ENCODE measurements at regions not wholly inside any gene's neighbourhood (a gene's known extent, or its start where the extent isn't known, plus 50 kb on each side); places are given as distances from the start of the nearest gene placed in this dataset.

GRCh38 chr5:97555644-97555981, 372.6 kb upstream of the RIOK2 start:
- no peak overlapping the region for H3K4me3 Mint-ChIP-seq (ENCODE audit: low read depth, unreplicated experiment)
- H3K27me3 Mint-ChIP-seq (ENCODE audit: unreplicated experiment), result no peaks in the 10 kb centered on the region
- CTCF ChIA-PET, result no interaction called here
- H3K27ac Mint-ChIP-seq (ENCODE audit: unreplicated experiment), result no peak overlapping the region
- TF ChIP-seq CTCF (IDR thresholded peaks at IDR 0.05; ENCODE audit: unreplicated experiment), result no peak
- H3K9me3 Mint-ChIP-seq (ENCODE audit: low read depth, unreplicated experiment), result peaks cover 4% of the 10 kb centered on the region
- no peak for DNase-seq
- no TSS peak for BruUV-seq (replicated peaks)
- H3K4me1 Mint-ChIP-seq (ENCODE audit: low read depth, unreplicated experiment), result no peaks in the 10 kb centered on the region
- intact Hi-C loops (cut with micrococcal nuclease; ENCODE audit: unreplicated experiment), result no loop called here
- no peaks in the 10 kb centered on the region for H3K36me3 Mint-ChIP-seq (ENCODE audit: insufficient read depth, unreplicated experiment)

GRCh38 chr5:97559827-97560598, 377.0 kb upstream of the RIOK2 start:
- intact Hi-C loops (cut with micrococcal nuclease; ENCODE audit: unreplicated experiment), result no loop called here
- TF ChIP-seq CTCF (IDR thresholded peaks at IDR 0.05; ENCODE audit: unreplicated experiment), result no peak
- CTCF ChIA-PET, result no interaction called here
- no peak for DNase-seq
- peaks cover 11% of the 10 kb centered on the region for H3K9me3 Mint-ChIP-seq (ENCODE audit: low read depth, unreplicated experiment)
- no peak overlapping the region for H3K4me3 Mint-ChIP-seq (ENCODE audit: low read depth, unreplicated experiment)
- H3K27ac Mint-ChIP-seq (ENCODE audit: unreplicated experiment), result no peak overlapping the region
- no peaks in the 10 kb centered on the region for H3K4me1 Mint-ChIP-seq (ENCODE audit: low read depth, unreplicated experiment)
- no peaks in the 10 kb centered on the region for H3K36me3 Mint-ChIP-seq (ENCODE audit: insufficient read depth, unreplicated experiment)
- no TSS peak for BruUV-seq (replicated peaks)
- H3K27me3 Mint-ChIP-seq (ENCODE audit: unreplicated experiment), result no peaks in the 10 kb centered on the region

GRCh38 chr5:97560599-97560993, 377.5 kb upstream of the RIOK2 start:
- Mint-ChIP-seq H3K9me3 (ENCODE audit: low read depth, unreplicated experiment) (peaks cover 11% of the 10 kb centered on the region), H3K27me3 (ENCODE audit: unreplicated experiment) (no peaks in the 10 kb centered on the region), H3K27ac (ENCODE audit: unreplicated experiment) (no peak overlapping the region), H3K4me1 (ENCODE audit: low read depth, unreplicated experiment) (no peaks in the 10 kb centered on the region), H3K36me3 (ENCODE audit: insufficient read depth, unreplicated experiment) (no peaks in the 10 kb centered on the region), H3K4me3 (ENCODE audit: low read depth, unreplicated experiment) (no peak overlapping the region)
- CTCF ChIA-PET, result no interaction called here
- BruUV-seq (replicated peaks), result no TSS peak
- no peak for DNase-seq
- TF ChIP-seq CTCF (IDR thresholded peaks at IDR 0.05; ENCODE audit: unreplicated experiment), result no peak
- intact Hi-C loops (cut with micrococcal nuclease; ENCODE audit: unreplicated experiment), result no loop called here

- Mint-ChIP-seq H3K4me1 (ENCODE audit: low read depth, unreplicated experiment) (no peaks in the 10 kb centered on the region), H3K4me3 (ENCODE audit: low read depth, unreplicated experiment) (no peak overlapping the region), H3K9me3 (ENCODE audit: low read depth, unreplicated experiment) (peaks cover 11% of the 10 kb centered on the region), H3K36me3 (ENCODE audit: insufficient read depth, unreplicated experiment) (no peaks in the 10 kb centered on the region), H3K27me3 (ENCODE audit: unreplicated experiment) (no peaks in the 10 kb centered on the region), H3K27ac (ENCODE audit: unreplicated experiment) (no peak overlapping the region)
- CTCF ChIA-PET, result no interaction called here
- intact Hi-C loops (cut with micrococcal nuclease; ENCODE audit: unreplicated experiment), result no loop called here
- no TSS peak for BruUV-seq (replicated peaks)
- no peak for TF ChIP-seq CTCF (IDR thresholded peaks at IDR 0.05; ENCODE audit: unreplicated experiment)
- no peak for DNase-seq
These were observed 380.1 kb upstream of the RIOK2 start for GRCh38 chr5:97563050-97563657.
